ENCODE measurements at regions not wholly inside any gene's neighbourhood (a gene's known extent, or its start where the extent isn't known, plus 50 kb on each side); places are given as distances from the start of the nearest gene placed in this dataset.
"Not testable (repeated sequence)": the region's sequence is repeated elsewhere in the genome, so short reads cannot be mapped to it uniquely, and the experiment has no call there.

- Mint-ChIP-seq H3K27ac (no peak overlapping the region), H3K36me3 (peaks cover 2% of the 10 kb centered on the region), H3K9me3 (peaks cover 16% of the 10 kb centered on the region), H3K4me1 (no peaks in the 10 kb centered on the region), H3K27me3 (ENCODE audit: low read depth) (no peaks in the 10 kb centered on the region), H3K4me3 (no peak overlapping the region)
- DNase-seq (ENCODE audit: low spot score in 2 of 2, unreplicated experiment in 2 of 2), result no peak
- no peak for TF ChIP-seq CTCF (IDR thresholded peaks at IDR 0.05; ENCODE audit: unreplicated experiment)
Measured at GRCh38 chr17:22217135-22217534, 524.8 kb downstream of the KCNJ18 start.

- Mint-ChIP-seq H3K4me1 (no peaks in the 10 kb centered on the region), H3K36me3 (peaks cover 2% of the 10 kb centered on the region), H3K9me3 (peaks cover 17% of the 10 kb centered on the region), H3K27ac (no peak overlapping the region), H3K4me3 (no peak overlapping the region), H3K27me3 (ENCODE audit: low read depth) (no peaks in the 10 kb centered on the region)
- no peak for DNase-seq (ENCODE audit: low spot score in 2 of 2, unreplicated experiment in 2 of 2)
- no peak for TF ChIP-seq CTCF (IDR thresholded peaks at IDR 0.05; ENCODE audit: unreplicated experiment)
Measured at GRCh38 chr17:22221344-22221743, 529.0 kb downstream of the KCNJ18 start.

GRCh38 chr17:22226477-22226876, 534.2 kb downstream of the KCNJ18 start:
- H3K36me3 Mint-ChIP-seq; H3K27ac Mint-ChIP-seq; H3K4me1 Mint-ChIP-seq; H3K27me3 Mint-ChIP-seq (ENCODE audit: low read depth); H3K4me3 Mint-ChIP-seq; DNase-seq (ENCODE audit: low spot score in 2 of 2, unreplicated experiment in 2 of 2): not testable (repeated sequence)
- peaks cover 39% of the 10 kb centered on the region for H3K9me3 Mint-ChIP-seq

GRCh38 chr17:22226932-22227331, 534.6 kb downstream of the KCNJ18 start:
- H3K4me1 Mint-ChIP-seq; H3K27me3 Mint-ChIP-seq (ENCODE audit: low read depth); H3K4me3 Mint-ChIP-seq; H3K36me3 Mint-ChIP-seq; DNase-seq (ENCODE audit: low spot score in 2 of 2, unreplicated experiment in 2 of 2); H3K27ac Mint-ChIP-seq: not testable (repeated sequence)
- H3K9me3 Mint-ChIP-seq, result peaks cover 40% of the 10 kb centered on the region

- not testable (repeated sequence) for H3K36me3 Mint-ChIP-seq; H3K27me3 Mint-ChIP-seq (ENCODE audit: low read depth); H3K4me1 Mint-ChIP-seq; H3K4me3 Mint-ChIP-seq; H3K27ac Mint-ChIP-seq; DNase-seq (ENCODE audit: low spot score in 2 of 2, unreplicated experiment in 2 of 2)
- peaks cover 46% of the 10 kb centered on the region for H3K9me3 Mint-ChIP-seq
Measured at GRCh38 chr17:22227699-22228553, 535.6 kb downstream of the KCNJ18 start.

- H3K9me3 Mint-ChIP-seq, result peaks cover 49% of the 10 kb centered on the region
- H3K27ac Mint-ChIP-seq; H3K4me1 Mint-ChIP-seq; DNase-seq (ENCODE audit: low spot score in 2 of 2, unreplicated experiment in 2 of 2); H3K36me3 Mint-ChIP-seq; H3K4me3 Mint-ChIP-seq; H3K27me3 Mint-ChIP-seq (ENCODE audit: low read depth): not testable (repeated sequence)
Measured at GRCh38 chr17:22229821-22230220, 537.5 kb downstream of the KCNJ18 start.

- no peak for DNase-seq (ENCODE audit: low spot score in 2 of 2, unreplicated experiment in 2 of 2)
- no peak overlapping the region for H3K27ac Mint-ChIP-seq
- no peaks in the 10 kb centered on the region for H3K36me3 Mint-ChIP-seq
- H3K4me1 Mint-ChIP-seq, result no peaks in the 10 kb centered on the region
- H3K27me3 Mint-ChIP-seq (ENCODE audit: low read depth), result no peaks in the 10 kb centered on the region
- H3K9me3 Mint-ChIP-seq, result peaks cover 48% of the 10 kb centered on the region
- TF ChIP-seq CTCF (IDR thresholded peaks at IDR 0.05; ENCODE audit: unreplicated experiment), result no peak
- no peak overlapping the region for H3K4me3 Mint-ChIP-seq
Measured at GRCh38 chr17:22233382-22233781, 541.1 kb downstream of the KCNJ18 start.

Data from mesothelial cell of epicardium (in vitro differentiated cells).